Right kidney (tissue), 1 donor: ENCODE measurements at regions not wholly inside any gene's neighbourhood (a gene's known extent, or its start where the extent isn't known, plus 50 kb on each side); places are given as distances from the start of the nearest gene placed in this dataset.
"Not testable (repeated sequence)": the region's sequence is repeated elsewhere in the genome, so short reads cannot be mapped to it uniquely, and the experiment has no call there.

Experiments used
- DNase-seq: peaks from one replicate; pipeline ENCODE4 v3.0.0-alpha.2; 2016

- DNase-seq = no peak
Measured at GRCh38 chr12:24668563-24668962, 280.3 kb downstream of the BCAT1 start.

- no peak for DNase-seq
Measured at GRCh38 chr12:24664161-24664880, 284.6 kb downstream of the BCAT1 start.

DNA sequence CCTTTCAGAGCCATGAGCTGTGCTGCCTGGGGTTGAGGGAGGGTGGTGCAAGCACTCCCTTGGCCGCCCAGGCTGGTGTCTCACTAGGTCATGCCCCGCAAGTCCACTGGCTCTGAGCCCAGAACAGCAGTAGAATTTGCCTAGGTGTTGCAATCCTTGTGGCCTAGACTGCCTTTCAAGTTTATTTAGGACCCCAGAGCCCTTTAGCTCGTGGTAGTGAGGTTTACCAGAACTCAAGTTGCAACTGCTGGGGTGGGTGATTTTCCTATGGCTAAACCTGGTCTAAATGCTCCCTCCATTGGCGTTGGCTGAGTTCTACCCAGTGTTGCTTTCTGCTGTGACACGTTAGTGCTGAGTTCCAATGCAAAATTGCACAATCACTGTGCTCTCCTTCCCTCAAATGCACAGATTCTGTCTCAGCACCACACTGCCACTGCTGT lies 287.2 kb downstream of the BCAT1 start:
- DNase-seq = no peak

- DNase-seq = no peak
Measured at GRCh38 chr12:24659016-24659415, 289.9 kb downstream of the BCAT1 start.

DNA sequence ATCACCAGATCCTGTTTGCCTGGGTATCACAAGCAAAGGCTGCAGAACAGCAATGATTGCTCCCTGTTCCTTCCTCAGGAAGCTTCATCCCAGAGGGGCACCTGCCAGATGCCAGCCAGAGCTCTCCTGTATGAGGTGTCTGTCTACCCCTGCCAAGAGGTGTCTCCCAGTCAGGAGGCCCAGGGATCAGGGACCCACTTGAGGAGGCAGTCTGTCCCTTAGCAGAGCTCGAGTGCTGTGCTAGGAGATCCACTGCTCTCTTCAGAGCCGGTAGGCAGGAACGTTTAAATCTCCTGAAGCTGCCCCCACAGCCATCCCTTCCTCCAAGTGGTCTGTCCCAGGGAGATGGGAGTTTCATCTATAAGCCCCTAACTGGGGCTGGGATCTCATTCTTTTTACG lies 294.6 kb downstream of the BCAT1 start:
- not testable (repeated sequence) for DNase-seq

GRCh38 chr12:24649634-24650033 lies 299.3 kb downstream of the BCAT1 start:
- DNase-seq = no peak

- no peak for DNase-seq
Measured at GRCh38 chr12:24649209-24649608, 299.7 kb downstream of the BCAT1 start.

DNA sequence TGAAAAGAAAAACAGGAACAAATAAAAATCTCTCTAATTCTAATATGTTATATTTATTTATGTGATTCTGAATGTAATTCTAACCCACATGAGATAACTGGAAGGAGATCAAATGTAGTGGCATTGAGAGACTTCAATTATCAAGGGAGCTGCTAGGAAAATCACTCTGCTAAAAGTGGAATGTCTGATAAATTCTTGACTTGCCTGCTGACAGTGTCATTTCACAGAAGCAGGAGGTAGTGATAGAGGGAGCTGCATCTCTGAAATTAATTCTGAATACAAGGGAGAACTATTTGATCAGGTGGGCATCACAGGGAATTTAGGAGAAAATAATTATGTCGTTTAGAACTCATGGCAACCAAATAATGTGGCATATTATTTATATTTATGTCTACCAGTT lies 303.6 kb downstream of the BCAT1 start:
- no peak for DNase-seq

DNA sequence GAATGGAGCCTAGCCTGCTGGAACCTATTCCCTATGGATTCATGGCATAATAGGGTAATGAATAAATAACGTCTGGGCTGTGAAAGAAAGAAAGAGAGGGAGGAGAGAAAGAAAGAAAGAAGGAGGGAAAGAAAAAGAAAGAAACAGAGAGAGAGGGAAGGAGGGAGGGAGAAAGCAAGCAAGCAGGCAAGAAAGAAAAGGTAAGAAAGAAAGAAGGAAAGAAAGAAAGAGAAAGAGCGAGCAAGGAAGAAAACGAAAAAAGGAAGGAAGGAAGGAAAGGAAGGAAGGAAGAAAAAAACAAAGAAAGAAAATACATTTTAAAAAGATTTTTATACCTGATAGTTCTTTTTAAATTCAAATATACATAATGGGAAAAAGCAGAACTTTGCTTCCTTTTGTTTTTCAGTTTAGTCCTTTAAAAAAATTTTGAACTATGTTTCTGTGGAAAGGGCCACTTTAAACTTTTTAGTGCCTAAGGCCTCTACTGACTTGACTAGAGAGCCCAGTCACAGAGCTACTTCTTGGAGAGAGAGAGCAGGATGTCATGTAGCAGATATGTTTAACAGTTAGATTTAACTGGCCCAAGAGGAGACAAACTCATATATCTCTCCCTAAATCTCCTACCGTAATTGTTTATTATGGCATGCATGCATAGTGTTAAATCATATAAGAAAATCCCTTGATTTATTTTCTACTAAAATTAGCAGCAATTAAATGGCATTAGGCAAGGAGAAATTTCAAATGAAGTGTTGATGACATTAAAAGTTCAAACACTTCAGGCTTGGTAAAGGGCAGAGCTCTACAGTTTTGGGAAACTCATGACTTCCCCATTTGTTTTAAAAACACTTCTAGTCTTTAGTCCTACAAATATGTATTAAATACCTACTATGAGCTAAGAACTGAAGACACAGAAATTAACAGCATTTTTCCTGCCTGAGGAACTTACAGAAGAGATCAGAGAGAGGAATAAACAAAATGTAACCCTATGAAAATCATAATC lies 305.5 kb downstream of the BCAT1 start:
- DNase-seq = no peak

DNA sequence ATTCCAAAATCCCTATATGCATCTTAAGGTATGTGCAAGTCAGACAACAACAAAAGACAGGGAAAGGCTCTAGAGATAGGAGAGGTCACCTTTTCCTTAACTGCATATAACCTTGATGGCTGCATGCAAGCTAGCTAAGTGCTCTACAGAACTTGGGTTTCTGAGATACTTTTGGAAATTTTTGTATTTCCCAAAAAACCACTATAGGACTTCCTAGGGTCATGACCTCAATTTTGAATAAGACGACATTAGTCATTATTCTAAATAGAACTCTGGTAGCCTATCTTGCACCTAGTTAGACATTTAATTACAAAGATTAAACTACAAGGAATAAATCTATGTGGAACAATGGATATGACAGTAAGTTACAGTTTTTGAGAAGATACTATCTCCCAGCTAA lies 309.3 kb downstream of the BCAT1 start:
- no peak for DNase-seq

DNA sequence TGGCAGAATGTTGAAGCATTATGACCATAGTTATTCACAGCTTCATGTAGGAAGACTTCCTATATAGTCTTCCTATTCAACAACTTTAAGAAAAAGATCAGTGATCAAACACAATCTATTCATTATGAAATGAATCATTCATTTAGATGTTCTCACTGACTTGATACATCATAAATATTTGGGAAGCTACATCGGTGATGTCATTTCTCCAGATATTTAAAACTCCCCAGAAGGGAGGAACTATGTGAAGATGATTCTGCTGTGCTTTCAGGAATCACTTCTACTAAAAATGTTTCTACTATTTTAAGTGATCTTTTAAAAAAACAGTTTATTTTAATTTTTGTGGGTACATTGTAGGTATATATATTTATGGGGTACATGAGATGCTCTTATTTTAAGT lies 316.4 kb downstream of the BCAT1 start:
- DNase-seq = no peak

GRCh38 chr12:24631676-24632426 lies 317.1 kb downstream of the BCAT1 start:
- DNase-seq = no peak

DNA sequence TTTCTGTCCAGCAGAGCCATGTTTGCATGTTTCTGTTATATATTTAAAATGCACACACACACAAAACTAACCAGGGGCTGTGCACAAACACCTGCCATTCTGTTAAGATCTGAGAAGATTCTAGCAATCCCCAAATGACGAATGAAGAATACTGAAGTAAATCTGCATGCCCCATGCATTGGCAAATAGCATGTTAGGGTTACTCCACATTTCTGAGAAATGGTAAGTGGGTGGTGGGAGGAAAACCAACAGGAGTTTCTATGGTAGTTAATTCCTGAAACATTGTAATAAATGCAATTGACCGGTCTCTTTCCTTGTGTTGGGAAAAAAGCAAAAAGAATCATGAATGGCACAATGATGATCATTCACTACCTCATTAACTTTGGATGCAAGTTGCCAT lies 318.0 kb downstream of the BCAT1 start:
- no peak for DNase-seq

DNA sequence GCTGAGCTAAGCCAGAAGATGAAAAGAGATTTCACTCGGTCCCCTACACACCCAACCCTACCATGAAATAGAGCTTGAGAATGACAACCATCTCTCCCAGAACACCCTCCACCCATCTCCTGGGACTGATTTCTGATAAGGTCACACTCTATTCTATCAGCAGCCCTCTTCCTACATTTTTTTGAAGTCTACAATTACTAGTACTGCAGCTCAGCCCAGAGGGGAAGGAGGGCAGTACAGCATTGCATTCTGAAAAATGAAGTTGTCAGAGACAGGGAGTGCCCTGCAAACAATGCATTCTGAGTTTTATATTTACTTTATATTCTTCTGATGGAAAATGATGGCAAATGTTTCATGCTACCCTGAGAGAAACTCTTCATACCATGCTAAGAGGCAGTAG lies 318.5 kb downstream of the BCAT1 start:
- no peak for DNase-seq

DNA sequence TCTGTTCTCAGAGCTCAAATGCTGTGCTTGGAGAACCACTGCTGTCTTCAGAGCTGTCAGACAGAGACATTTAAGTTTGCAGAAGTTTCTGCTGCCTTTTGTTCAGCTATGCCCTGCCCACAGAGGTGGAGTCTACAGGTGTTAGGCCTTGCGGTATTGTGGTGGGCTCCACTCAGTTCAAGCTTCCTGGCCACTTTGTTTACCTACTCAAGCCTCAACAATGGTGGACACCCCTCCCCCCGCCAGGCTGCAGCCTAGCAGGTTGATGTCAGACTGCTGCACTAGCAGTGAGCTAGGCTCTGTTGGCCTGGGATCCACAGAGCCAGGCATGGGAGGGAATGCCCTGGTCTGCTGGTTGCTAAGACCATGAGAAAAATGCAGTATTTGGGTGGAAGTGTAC lies 323.8 kb downstream of the BCAT1 start:
- no peak for DNase-seq

DNA sequence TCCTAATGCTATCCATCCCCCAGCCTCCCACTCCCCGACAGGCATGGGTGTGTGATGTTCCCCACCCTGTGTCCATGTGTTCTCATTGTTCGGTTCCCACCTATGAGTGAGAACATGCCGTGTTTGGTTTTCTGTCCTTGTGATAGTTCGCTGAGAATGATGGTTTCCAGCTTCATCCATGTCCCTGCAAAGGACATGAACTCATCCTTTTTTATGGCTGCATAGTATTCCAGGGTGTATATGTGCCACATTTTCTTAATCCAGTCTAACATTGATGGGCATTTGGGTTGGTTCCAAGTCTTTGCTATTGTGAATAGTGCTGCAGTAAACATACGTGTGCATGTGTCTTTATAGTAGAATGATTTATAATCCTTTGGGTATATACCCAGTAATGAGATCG lies 328.9 kb downstream of the BCAT1 start:
- DNase-seq = not testable (repeated sequence)

DNA sequence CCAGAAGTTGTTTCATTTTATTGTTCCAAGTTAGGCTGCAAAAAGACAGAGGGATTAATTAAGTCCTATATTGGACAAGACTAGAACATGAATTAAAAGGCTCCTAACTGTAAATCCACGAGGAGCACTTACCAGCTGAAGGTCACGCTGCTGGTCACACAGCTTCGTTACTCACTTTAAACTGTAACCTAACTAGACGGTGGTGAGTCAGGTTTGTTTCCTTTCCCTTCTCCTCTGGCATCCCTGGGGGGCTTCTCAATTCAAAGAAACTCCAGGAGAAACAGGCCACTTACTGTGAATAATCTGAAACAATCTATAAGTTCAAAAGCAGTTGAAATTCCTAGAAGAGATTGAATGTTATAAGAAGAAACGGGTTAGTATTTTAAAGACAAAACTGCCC lies 331.4 kb downstream of the BCAT1 start:
- DNase-seq = no peak

- DNase-seq = no peak
Measured at GRCh38 chr12:24615967-24616411, 332.9 kb downstream of the BCAT1 start.

DNA sequence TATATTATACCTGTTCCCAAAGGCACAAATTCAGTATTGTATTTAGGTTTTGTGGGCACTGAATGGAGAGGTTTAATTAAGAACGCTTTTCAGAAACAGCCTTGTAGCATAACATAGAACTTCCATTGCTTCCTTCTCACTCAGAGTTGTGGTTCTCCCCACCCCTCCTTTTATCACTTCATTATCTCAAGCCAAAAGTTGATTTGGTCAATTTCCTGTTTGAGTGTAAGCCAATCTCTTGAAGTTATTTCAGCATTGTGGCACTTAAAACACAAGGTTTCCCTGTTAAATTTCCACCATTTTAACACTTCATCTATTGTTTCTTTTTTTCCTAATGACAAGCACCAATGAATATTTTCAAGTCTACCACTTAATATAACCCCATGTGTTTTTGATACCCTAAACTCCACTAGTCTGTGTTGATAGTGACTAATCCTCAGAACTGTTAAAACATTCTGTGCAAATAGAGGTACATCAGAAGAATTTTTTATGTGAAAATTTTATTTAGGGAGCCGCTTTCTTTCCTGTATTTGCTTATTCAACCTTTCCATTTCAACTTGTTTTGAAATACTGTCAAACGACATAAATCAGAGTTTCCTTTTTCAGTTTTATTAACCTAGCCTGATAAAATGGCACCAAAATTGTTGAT lies 340.1 kb downstream of the BCAT1 start:
- no peak for DNase-seq

DNA sequence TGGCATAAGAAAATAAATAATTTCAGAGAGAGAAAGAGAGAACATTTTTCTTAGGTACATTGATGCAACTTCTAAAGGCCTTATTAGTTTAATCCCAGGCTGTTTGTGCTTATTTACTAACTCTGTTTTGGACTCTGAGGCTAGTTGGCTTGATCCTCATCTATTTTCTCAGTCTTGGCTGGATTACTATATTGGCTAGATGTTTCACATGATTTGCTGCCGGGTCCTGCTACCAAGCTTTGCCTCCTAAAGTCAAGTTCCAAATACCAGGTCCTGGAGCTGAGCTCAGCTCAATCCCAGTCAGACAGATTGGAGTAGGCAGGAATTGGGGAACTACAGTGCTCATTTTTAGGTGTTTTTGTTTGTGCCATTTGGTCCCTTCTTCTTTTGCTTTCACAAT lies 340.8 kb downstream of the BCAT1 start:
- DNase-seq = no peak

DNA sequence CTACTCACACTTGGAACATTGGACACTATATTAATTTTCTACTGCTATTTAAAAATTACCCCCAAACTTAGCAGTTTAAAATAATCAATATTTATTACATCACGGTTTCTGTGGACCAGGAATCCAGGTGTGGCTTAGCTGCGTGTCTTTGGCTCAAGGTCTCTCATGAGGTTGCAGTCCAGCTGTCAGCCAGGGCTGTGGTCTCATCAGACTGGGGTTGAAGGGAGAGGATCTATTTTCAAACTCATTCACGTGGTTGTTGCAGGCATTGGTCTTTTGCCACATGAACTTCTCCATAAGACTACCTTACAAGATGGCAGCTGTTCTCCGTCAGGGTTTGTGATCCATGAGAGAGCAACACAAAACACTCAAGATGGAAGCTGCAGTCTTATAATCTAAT lies 343.0 kb downstream of the BCAT1 start:
- DNase-seq = no peak

GRCh38 chr12:24605466-24605865 lies 343.4 kb downstream of the BCAT1 start:
- no peak for DNase-seq
